ENCODE measurements at regions not wholly inside any gene's neighbourhood (a gene's known extent, or its start where the extent isn't known, plus 50 kb on each side); places are given as distances from the start of the nearest gene placed in this dataset.

GRCh38 chr3:83849106-83849730, 1109.6 kb upstream of the CADM2 start:
- H3K27me3 Mint-ChIP-seq (ENCODE audit: unreplicated experiment) = peaks cover 2% of the 10 kb centered on the region
- no peak overlapping the region for H3K4me3 Mint-ChIP-seq (ENCODE audit: unreplicated experiment)
- H3K9me3 Mint-ChIP-seq (ENCODE audit: unreplicated experiment) = no peaks in the 10 kb centered on the region
- H3K27ac Mint-ChIP-seq (ENCODE audit: unreplicated experiment) = no peak overlapping the region
- TF ChIP-seq CTCF (IDR thresholded peaks at IDR 0.05) = no peak
- peaks cover 4% of the 10 kb centered on the region for H3K4me1 Mint-ChIP-seq (ENCODE audit: unreplicated experiment)
- H3K36me3 Mint-ChIP-seq (ENCODE audit: unreplicated experiment) = no peaks in the 10 kb centered on the region
- no peak for DNase-seq (ENCODE audit: extremely low spot score, unreplicated experiment)

- DNase-seq (ENCODE audit: extremely low spot score, unreplicated experiment) = no peak
- Mint-ChIP-seq H3K27ac (ENCODE audit: unreplicated experiment) (no peak overlapping the region), H3K27me3 (ENCODE audit: unreplicated experiment) (no peaks in the 10 kb centered on the region), H3K4me3 (ENCODE audit: unreplicated experiment) (no peak overlapping the region), H3K36me3 (ENCODE audit: unreplicated experiment) (no peaks in the 10 kb centered on the region), H3K4me1 (ENCODE audit: unreplicated experiment) (no peaks in the 10 kb centered on the region), H3K9me3 (ENCODE audit: unreplicated experiment) (no peaks in the 10 kb centered on the region)
- no peak for TF ChIP-seq CTCF (IDR thresholded peaks at IDR 0.05)
Observed at GRCh38 chr3:83863380-83863779, 1095.4 kb upstream of the CADM2 start.

GRCh38 chr3:83868909-83869567, 1089.8 kb upstream of the CADM2 start:
- H3K36me3 Mint-ChIP-seq (ENCODE audit: unreplicated experiment) = no peaks in the 10 kb centered on the region
- H3K27ac Mint-ChIP-seq (ENCODE audit: unreplicated experiment) = no peak overlapping the region
- DNase-seq (ENCODE audit: extremely low spot score, unreplicated experiment) = no peak
- H3K9me3 Mint-ChIP-seq (ENCODE audit: unreplicated experiment) = peaks cover under 1% of the 10 kb centered on the region
- no peak overlapping the region for H3K4me3 Mint-ChIP-seq (ENCODE audit: unreplicated experiment)
- TF ChIP-seq CTCF (IDR thresholded peaks at IDR 0.05) = no peak
- peaks cover 3% of the 10 kb centered on the region for H3K4me1 Mint-ChIP-seq (ENCODE audit: unreplicated experiment)
- H3K27me3 Mint-ChIP-seq (ENCODE audit: unreplicated experiment) = no peaks in the 10 kb centered on the region

- DNase-seq (ENCODE audit: extremely low spot score, unreplicated experiment) = no peak
- H3K36me3 Mint-ChIP-seq (ENCODE audit: unreplicated experiment) = no peaks in the 10 kb centered on the region
Observed at GRCh38 chr3:83873550-83873949, 1085.2 kb upstream of the CADM2 start.

More at GRCh38 chr3:83873550-83873949, 1085.2 kb upstream of the CADM2 start:
- Mint-ChIP-seq H3K4me1 (ENCODE audit: unreplicated experiment) (peaks cover 3% of the 10 kb centered on the region), H3K4me3 (ENCODE audit: unreplicated experiment) (no peak overlapping the region), H3K9me3 (ENCODE audit: unreplicated experiment) (peaks cover 14% of the 10 kb centered on the region), H3K27me3 (ENCODE audit: unreplicated experiment) (no peaks in the 10 kb centered on the region), H3K27ac (ENCODE audit: unreplicated experiment) (no peak overlapping the region)
- no peak for TF ChIP-seq CTCF (IDR thresholded peaks at IDR 0.05)
